ENCODE measurements at regions not wholly inside any gene's neighbourhood (a gene's known extent, or its start where the extent isn't known, plus 50 kb on each side); places are given as distances from the start of the nearest gene placed in this dataset.
"Not testable (repeated sequence)": the region's sequence is repeated elsewhere in the genome, so short reads cannot be mapped to it uniquely, and the experiment has no call there.

DNA sequence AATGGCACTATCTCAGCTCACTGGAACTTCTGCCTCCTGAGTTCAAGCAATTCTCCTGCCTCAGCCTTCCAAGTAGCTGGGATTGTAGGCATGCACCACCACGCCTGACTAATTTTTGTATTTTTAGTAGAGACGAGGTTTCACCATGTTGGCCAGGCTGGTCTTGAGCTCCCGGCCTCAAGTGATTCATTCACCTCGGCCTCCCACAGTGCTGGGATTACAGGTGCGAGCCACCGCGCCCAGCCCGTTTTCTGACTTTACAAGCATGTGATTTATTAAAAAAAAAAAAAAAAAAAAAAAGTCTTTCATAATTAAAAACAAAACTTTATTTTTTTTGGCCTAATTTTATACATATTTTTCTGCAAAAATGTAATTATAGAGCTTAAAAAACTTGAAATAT, 64.8 kb upstream of the DGKB start:
- not testable (repeated sequence) for TF ChIP-seq HDGF (IDR thresholded peaks at IDR 0.05; ENCODE audit: borderline replicate concordance); LEF1 (IDR thresholded peaks at IDR 0.05; ENCODE audit: borderline replicate concordance); SP1 (IDR thresholded peaks at IDR 0.05); ELF4 (IDR thresholded peaks at IDR 0.05); TARDBP (IDR thresholded peaks at IDR 0.05); SUZ12 (IDR thresholded peaks at IDR 0.05); FOXA1 (IDR thresholded peaks at IDR 0.05); BHLHE40 (IDR thresholded peaks at IDR 0.05; ENCODE audit: borderline replicate concordance)
- TF ChIP-seq, protein P1, sequence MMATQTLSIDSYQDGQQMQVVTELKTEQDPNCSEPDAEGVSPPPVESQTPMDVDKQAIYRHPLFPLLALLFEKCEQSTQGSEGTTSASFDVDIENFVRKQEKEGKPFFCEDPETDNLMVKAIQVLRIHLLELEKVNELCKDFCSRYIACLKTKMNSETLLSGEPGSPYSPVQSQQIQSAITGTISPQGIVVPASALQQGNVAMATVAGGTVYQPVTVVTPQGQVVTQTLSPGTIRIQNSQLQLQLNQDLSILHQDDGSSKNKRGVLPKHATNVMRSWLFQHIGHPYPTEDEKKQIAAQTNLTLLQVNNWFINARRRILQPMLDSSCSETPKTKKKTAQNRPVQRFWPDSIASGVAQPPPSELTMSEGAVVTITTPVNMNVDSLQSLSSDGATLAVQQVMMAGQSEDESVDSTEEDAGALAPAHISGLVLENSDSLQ (IDR thresholded peaks at IDR 0.05): not testable (repeated sequence)

Measured in HEK293T (cell line).